ENCODE measurements at regions not wholly inside any gene's neighbourhood (a gene's known extent, or its start where the extent isn't known, plus 50 kb on each side); places are given as distances from the start of the nearest gene placed in this dataset.

DNA sequence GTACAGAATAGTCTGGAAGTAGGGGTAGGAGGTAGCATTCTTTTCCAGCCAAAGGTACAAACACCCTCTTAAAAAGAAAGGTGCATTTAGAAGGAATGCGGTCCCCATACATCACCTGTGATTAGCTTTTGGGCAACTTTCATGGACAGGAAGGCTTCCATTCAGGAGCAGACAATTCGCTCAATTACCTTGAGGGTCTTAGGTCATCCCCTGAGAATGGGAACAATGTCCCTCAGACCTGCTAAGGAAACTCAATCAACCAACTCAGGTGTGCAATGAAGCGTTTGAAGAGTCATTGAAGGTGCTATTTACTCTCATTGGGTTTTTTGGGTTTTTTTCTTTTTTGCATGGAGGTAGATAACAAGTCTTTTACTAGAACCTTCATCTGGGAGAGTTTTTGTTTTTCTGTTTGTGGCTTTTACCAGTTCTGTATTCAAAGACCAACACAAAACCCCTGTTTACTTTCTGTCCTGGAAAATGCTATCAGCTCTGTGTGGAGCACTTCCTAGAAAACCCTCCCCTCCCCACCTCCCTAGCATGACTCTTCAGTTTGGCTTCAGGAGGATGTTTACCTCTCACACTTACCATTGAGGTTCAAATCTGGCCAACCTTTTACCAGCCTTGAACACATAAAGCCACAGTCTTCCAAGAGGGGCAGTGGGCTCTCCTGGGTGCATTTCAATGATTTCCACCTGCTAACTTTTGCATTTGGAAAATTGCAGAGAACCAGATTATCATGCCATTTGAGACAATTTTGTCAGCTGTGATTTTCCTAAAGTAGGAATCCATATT lies 271.2 kb upstream of the PRDM1 start:
- DNase-seq = no peak
- H3K9me3 ChIP-seq = no peaks in the 10 kb centered on the region
- WGBS, 2 donors = 94 to 96% methylated on average over 3 of the region's 3 CpGs
- intact Hi-C loops (cut with DNase I; ENCODE audit: low total_unique reads) = no loop called here
- H3K27ac ChIP-seq = no peak overlapping the region
- no peaks in the 10 kb centered on the region for H3K36me3 ChIP-seq (ENCODE audit: low read depth, missing control alignments)
- H3K4me1 ChIP-seq = peaks cover 6% of the 10 kb centered on the region
- H3K4me3 ChIP-seq = no peak overlapping the region
- H3K27me3 ChIP-seq = no peaks in the 10 kb centered on the region
- no peak for TF ChIP-seq POLR2A (IDR thresholded peaks at IDR 0.05)
- no peak for TF ChIP-seq CTCF (IDR thresholded peaks at IDR 0.05)

DNA sequence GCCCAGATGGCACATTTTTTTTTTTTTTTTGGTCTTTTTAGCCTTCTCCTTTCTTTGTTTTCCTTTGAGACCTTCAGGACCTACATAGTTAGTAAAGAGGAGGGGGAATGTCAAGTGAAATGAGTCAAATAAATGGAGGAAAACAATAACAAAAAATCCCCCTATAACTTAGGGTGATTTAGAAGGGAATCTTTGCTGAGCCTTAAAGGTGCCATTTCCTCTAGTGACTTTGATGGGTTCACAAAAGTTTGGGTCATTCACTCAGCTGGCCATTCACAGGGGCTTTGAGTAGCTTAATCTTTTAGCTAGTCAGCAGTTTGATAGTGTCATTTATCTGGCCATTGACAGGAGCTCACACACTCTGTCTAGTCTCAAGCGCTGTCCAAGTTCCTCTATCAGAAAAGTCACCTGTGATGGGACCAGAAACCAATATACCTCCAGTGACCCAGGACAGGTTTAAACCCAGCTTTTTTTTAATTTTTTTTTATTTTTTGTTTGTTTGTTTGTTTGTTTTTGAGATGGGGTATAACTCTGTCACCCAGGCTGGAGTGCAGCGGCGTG lies 275.1 kb upstream of the PRDM1 start:
- Histone ChIP-seq H3K4me1 (peaks cover 6% of the 10 kb centered on the region), H3K27ac (no peak overlapping the region), H3K9me3 (no peaks in the 10 kb centered on the region), H3K4me3 (no peak overlapping the region), H3K27me3 (no peaks in the 10 kb centered on the region), H3K36me3 (ENCODE audit: low read depth, missing control alignments) (no peaks in the 10 kb centered on the region)
- TF ChIP-seq POLR2A (IDR thresholded peaks at IDR 0.05) (no peak), CTCF (IDR thresholded peaks at IDR 0.05) (no peak)
- DNase-seq = no peak
- 89 to 93% methylated on average over 3 of the region's 3 CpGs for WGBS, 2 donors
- intact Hi-C loops (cut with DNase I; ENCODE audit: low total_unique reads) = no loop called here

- Histone ChIP-seq H3K4me3 (no peak overlapping the region), H3K9me3 (no peaks in the 10 kb centered on the region), H3K27me3 (no peaks in the 10 kb centered on the region), H3K27ac (no peak overlapping the region), H3K4me1 (peaks cover 6% of the 10 kb centered on the region), H3K36me3 (ENCODE audit: low read depth, missing control alignments) (no peaks in the 10 kb centered on the region)
- TF ChIP-seq POLR2A (IDR thresholded peaks at IDR 0.05) (no peak), CTCF (IDR thresholded peaks at IDR 0.05) (no peak)
- intact Hi-C loops (cut with DNase I; ENCODE audit: low total_unique reads) = no loop called here
- no peak for DNase-seq
- 39 to 45% methylated on average over 4 of the region's 4 CpGs for WGBS, 2 donors
Observed at GRCh38 chr6:105810105-105810921, 275.8 kb upstream of the PRDM1 start.

DNA sequence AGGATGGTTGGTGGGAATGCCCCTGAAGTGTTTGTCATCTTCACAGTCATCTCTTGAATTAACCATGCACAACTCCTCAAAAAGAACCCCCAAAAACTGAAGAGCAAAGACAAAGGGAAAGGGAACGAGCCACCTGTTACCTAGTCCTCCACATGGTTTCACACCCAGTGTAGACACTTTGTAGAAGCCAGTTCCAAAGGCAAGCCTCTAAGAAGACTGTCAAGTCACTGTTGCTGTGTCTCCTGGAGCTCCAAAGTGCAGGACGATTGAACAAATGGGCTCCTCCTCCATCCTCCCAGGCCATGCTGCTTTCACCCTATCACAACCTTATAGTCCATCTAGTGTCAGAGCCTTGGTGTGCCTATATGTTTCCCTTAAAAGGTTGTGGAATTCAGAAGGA lies 277.6 kb upstream of the PRDM1 start:
- Histone ChIP-seq H3K36me3 (ENCODE audit: low read depth, missing control alignments) (no peaks in the 10 kb centered on the region), H3K9me3 (no peaks in the 10 kb centered on the region), H3K27me3 (no peaks in the 10 kb centered on the region), H3K4me3 (no peak overlapping the region), H3K27ac (no peak overlapping the region), H3K4me1 (peaks cover 6% of the 10 kb centered on the region)
- no peak for TF ChIP-seq POLR2A (IDR thresholded peaks at IDR 0.05)
- no peak for TF ChIP-seq CTCF (IDR thresholded peaks at IDR 0.05)
- WGBS, 2 donors = 77 to 90% methylated on average over 2 of the region's 2 CpGs
- intact Hi-C loops (cut with DNase I; ENCODE audit: low total_unique reads) = no loop called here
- DNase-seq = no peak

All from testis (tissue), 2 donors.